Gastrocnemius medialis (tissue), 4 donors: ENCODE measurements at regions not wholly inside any gene's neighbourhood (a gene's known extent, or its start where the extent isn't known, plus 50 kb on each side); places are given as distances from the start of the nearest gene placed in this dataset.
"Not testable (repeated sequence)": the region's sequence is repeated elsewhere in the genome, so short reads cannot be mapped to it uniquely, and the experiment has no call there.

Experiments
- ATAC-seq, 2 donors: fragments of 150-250 bp; one replicate each; pipeline ENCODE4 v1.9.1; 2016
- DNase-seq, 2 donors: peaks; one replicate each; pipeline ENCODE4 v3.0.0-alpha.2; 2019
- H3K27ac ChIP-seq, 4 donors: fragments of 200-600 bp; sonication (generic); 1 replicate in 1 of 4; 2 replicates in 3 of 4; pipeline ENCODE4 v1.5.1; 2016 to 2018; ENCODE audit warnings: mild to moderate bottlenecking in 2 of 4, moderate library complexity in 1 of 4
- H3K27me3 ChIP-seq, 3 donors: fragments of 200-600 bp; sonication (generic) in 2 of 3; 1 replicate in 1 of 3; 2 replicates in 2 of 3; pipeline versions ENCODE4 v1.5.1 to v1.6.0; 2016 to 2019; ENCODE audit warnings: mild to moderate bottlenecking in 1 of 3, moderate library complexity in 1 of 3
- H3K36me3 ChIP-seq, 2 donors: fragments of 200-600 bp; sonication (generic) in 1 of 2; one replicate each; pipeline ENCODE4 v1.5.1; 2017 to 2018
- H3K4me1 ChIP-seq, 2 donors: fragments of 200-600 bp; sonication (generic) in 1 of 2; one replicate each; pipeline ENCODE4 v1.5.1; 2016 to 2017; ENCODE audit warnings: mild to moderate bottlenecking in 2 of 2
- H3K4me3 ChIP-seq, 4 donors: fragments of 200-600 bp; sonication (generic) in 3 of 4; 1 replicate in 1 of 4; 2 replicates in 3 of 4; pipeline ENCODE4 v1.5.1; 2016 to 2019; ENCODE audit warnings: mild to moderate bottlenecking in 2 of 4
- H3K9me3 ChIP-seq, 3 donors: fragments of 200-600 bp; sonication (generic) in 2 of 3; 1 replicate in 1 of 3; 2 replicates in 2 of 3; pipeline ENCODE4 v1.5.1; 2016 to 2019
- POLR2A ChIP-seq, 2 donors: fragments of 450-650 bp; IDR thresholded peaks; one replicate each; pipeline ENCODE4 v1.6.1; 2017; ENCODE audit warnings: antibody characterized with exemption in 2 of 2, mild to moderate bottlenecking in 2 of 2, moderate library complexity in 2 of 2
- in situ Hi-C, 4 donors: fragments of 200-750 bp; cut with MboI; loops; one replicate each; pipeline versions ENCODE4 v1.15.0 to v1.8.0; 2017; ENCODE audit warnings: low sequenced_read_pairs in 4 of 4
- intact Hi-C: fragments of 100-400 bp; cut with DNase I; formaldehyde crosslinking; loops from one replicate; pipeline ENCODE4 v1.15.1; 2023; ENCODE audit warnings: low total_unique reads
- TF ChIP-seq, protein P1 (sequence below), 5 experiments: fragments of 450-650 bp in 3 of 5; fragments of 200-600 bp in 2 of 5; sonication (generic) in 2 of 5; IDR thresholded peaks in 4 of 5; conservative IDR thresholded peaks in 1 of 5; 1 replicate in 4 of 5; 2 replicates in 1 of 5; pipeline ENCODE4 v1.5.1; 2016 to 2019; ENCODE audit warnings: antibody characterized with exemption in 5 of 5, mild to moderate bottlenecking in 3 of 5, moderate library complexity in 3 of 5

DNA sequence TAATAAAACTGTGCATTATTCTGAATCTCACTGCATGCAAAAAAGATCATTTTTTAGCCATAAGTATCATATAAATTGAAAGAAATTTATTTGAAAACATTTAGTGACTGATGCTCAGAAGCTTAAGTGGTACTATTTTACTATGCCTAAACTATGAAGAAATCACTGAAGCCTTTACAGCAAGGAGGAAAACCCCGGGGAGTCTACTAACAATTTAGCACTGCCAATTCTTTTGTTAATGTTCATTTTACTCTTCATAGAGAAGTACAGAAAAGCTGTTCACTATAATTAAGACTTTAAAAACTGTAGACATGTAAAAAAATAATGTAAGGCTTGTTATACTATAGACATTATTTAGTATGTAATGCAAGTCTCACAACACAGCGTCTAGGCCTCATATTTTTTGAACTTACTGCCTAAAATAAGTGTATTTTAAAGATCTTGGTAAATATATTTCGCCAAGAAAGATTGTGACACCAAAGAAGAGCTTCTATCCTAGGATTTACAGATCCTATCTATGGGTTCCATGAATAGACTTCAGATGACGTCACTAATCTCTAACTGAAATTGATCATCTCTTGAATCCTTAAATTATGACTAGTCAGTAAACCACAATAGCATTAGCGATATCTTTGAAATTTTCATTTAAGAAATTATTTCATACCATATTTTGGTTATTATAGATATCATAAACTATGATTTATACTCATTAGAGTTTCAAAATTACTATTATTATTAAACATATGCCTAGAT is 602.5 kb downstream of the TMA16 start:
- H3K4me1 ChIP-seq, result no peaks in the 10 kb centered on the region
- no peak overlapping the region for H3K27ac ChIP-seq
- in situ Hi-C loops (no loop called here), intact Hi-C loops (no loop called here)
- H3K9me3 ChIP-seq, result no peaks in the 10 kb centered on the region
- TF ChIP-seq, protein P1, sequence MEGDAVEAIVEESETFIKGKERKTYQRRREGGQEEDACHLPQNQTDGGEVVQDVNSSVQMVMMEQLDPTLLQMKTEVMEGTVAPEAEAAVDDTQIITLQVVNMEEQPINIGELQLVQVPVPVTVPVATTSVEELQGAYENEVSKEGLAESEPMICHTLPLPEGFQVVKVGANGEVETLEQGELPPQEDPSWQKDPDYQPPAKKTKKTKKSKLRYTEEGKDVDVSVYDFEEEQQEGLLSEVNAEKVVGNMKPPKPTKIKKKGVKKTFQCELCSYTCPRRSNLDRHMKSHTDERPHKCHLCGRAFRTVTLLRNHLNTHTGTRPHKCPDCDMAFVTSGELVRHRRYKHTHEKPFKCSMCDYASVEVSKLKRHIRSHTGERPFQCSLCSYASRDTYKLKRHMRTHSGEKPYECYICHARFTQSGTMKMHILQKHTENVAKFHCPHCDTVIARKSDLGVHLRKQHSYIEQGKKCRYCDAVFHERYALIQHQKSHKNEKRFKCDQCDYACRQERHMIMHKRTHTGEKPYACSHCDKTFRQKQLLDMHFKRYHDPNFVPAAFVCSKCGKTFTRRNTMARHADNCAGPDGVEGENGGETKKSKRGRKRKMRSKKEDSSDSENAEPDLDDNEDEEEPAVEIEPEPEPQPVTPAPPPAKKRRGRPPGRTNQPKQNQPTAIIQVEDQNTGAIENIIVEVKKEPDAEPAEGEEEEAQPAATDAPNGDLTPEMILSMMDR (IDR thresholded peaks at IDR 0.05 in 4 of 5, conservative IDR thresholded peaks at IDR 0.05 in 1 of 5), result no peak
- TF ChIP-seq POLR2A (IDR thresholded peaks at IDR 0.05), result no peak
- no peak overlapping the region for H3K4me3 ChIP-seq
- ATAC-seq (no peak), DNase-seq (no peak)
- H3K36me3 ChIP-seq, result no peaks in the 10 kb centered on the region
- H3K27me3 ChIP-seq, result no peaks in the 10 kb centered on the region

DNA sequence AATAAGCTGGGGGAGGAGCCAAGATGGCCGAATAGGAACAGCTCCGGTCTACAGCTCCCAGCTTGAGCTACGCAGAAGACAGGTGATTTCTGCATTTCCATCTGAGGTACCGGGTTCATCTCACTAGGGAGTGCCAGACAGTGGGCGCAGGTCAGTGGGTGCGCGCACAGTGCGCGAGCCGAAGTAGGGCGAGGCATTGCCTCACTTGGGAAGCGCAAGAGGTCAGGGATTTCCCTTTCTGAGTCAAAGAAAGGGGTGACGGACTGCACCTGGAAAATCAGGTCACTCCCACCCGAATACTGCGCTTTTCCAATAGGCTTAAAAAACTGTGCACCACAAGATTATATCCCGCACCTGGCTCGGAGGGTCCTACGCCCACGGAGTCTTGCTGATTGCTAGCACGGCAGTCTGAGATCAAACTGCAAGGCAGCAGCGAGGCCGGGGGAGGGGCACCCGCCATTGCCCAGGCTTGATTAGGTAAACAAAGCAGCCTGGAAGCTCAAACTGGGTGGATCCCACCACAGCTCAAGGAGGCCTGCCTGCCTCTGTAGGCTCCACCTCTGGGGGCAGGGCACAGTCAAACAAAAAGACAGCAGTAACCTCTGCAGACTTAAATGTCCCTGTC is 606.4 kb downstream of the TMA16 start:
- H3K4me1 ChIP-seq, ATAC-seq, H3K36me3 ChIP-seq, H3K27me3 ChIP-seq, H3K4me3 ChIP-seq, H3K9me3 ChIP-seq, H3K27ac ChIP-seq, intact Hi-C loops, in situ Hi-C loops, DNase-seq: not testable (repeated sequence)

DNA sequence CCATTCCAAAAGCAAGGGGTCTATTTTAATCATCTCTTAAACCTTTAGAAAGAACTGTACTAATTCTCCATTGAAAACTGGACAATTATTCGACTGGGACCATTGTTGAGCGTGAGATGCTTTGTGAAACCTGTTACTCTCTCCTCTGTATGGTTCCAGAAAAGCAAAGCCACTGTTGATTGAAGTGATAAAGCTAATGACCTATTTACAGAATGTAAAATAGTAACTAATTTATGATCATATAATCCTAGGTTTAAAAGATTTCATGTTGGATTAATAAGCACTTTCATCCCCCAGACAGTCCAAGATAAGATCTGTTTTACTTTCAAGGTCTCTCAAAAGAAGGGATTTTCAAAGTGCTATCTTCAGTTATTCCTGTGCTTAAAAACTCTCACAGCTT is 614.5 kb downstream of the TMA16 start:
- DNase-seq (no peak), ATAC-seq (no peak)
- H3K9me3 ChIP-seq, result no peaks in the 10 kb centered on the region
- no peaks in the 10 kb centered on the region for H3K27me3 ChIP-seq
- TF ChIP-seq, protein P1 (IDR thresholded peaks at IDR 0.05 in 4 of 5, conservative IDR thresholded peaks at IDR 0.05 in 1 of 5), result no peak
- TF ChIP-seq POLR2A (IDR thresholded peaks at IDR 0.05), result no peak
- H3K4me1 ChIP-seq, result no peaks in the 10 kb centered on the region
- no peak overlapping the region for H3K27ac ChIP-seq
- H3K4me3 ChIP-seq, result no peak overlapping the region
- H3K36me3 ChIP-seq, result no peaks in the 10 kb centered on the region
- in situ Hi-C loops, result no loop called here
- intact Hi-C loops, result no loop called here

DNA sequence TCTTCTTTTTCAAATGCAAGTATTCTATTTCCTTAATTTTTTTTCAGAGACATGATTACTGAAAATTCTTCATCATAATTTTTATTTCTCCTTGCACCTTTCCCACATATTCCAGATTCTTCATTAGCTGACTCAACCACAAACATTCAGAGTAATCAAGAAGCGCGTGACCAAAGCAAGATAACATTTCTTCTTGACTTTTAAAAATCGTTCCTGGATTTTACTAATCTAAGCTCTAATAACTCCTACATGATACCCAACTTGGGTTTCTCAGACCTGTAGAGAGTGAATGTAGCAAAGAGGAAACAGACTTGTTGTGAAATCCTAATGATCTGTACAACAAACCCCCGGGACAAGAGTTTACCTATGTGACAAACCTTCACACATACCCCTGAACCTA is 615.0 kb downstream of the TMA16 start:
- in situ Hi-C loops (no loop called here), intact Hi-C loops (no loop called here)
- no peak overlapping the region for H3K4me3 ChIP-seq
- no peak overlapping the region for H3K27ac ChIP-seq
- H3K27me3 ChIP-seq, result no peaks in the 10 kb centered on the region
- no peak for DNase-seq
- no peaks in the 10 kb centered on the region for H3K4me1 ChIP-seq
- H3K36me3 ChIP-seq, result no peaks in the 10 kb centered on the region
- H3K9me3 ChIP-seq, result no peaks in the 10 kb centered on the region
- no peak for ATAC-seq
- TF ChIP-seq POLR2A (IDR thresholded peaks at IDR 0.05), result no peak
- TF ChIP-seq, protein P1 (IDR thresholded peaks at IDR 0.05 in 4 of 5, conservative IDR thresholded peaks at IDR 0.05 in 1 of 5), result no peak

DNA sequence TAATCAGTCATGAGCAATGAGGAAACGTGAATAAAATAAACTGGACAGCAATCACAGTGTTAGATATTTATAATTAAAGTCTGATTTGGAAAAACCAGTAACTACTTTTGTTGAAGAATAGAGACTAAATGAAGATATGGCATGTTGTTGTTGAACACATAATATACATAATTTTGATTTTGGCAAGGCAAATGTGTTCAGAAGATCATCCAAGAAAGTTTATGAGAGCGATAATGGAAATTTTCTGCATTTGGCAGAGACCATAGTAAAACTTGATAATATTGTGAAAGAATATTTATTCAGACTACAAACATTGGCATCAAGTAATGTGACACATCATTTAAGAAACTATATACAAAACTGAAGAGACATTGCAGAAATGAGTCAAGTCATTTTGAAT is 620.7 kb downstream of the TMA16 start:
- no peak overlapping the region for H3K27ac ChIP-seq
- H3K4me1 ChIP-seq, result no peaks in the 10 kb centered on the region
- no peaks in the 10 kb centered on the region for H3K9me3 ChIP-seq
- in situ Hi-C loops (no loop called here), intact Hi-C loops (no loop called here)
- H3K27me3 ChIP-seq, result no peaks in the 10 kb centered on the region
- DNase-seq (no peak), ATAC-seq (no peak)
- no peak overlapping the region for H3K4me3 ChIP-seq
- no peaks in the 10 kb centered on the region for H3K36me3 ChIP-seq
- TF ChIP-seq, protein P1 (IDR thresholded peaks at IDR 0.05 in 4 of 5, conservative IDR thresholded peaks at IDR 0.05 in 1 of 5), result no peak
- TF ChIP-seq POLR2A (IDR thresholded peaks at IDR 0.05), result no peak
